Loucy (cell line): ENCODE measurements at regions not wholly inside any gene's neighbourhood (a gene's known extent, or its start where the extent isn't known, plus 50 kb on each side); places are given as distances from the start of the nearest gene placed in this dataset.

Source experiments
- H2AFZ ChIP-seq: fragments of 200-600 bp; sonication (generic); 2 replicates; pipeline ENCODE4 v1.6.0; 2016; ENCODE audit warnings: antibody characterized with exemption, mild to moderate bottlenecking, low read length, moderate library complexity
- H3F3A ChIP-seq: fragments of 200-600 bp; 2 replicates; pipeline ENCODE4 v1.6.0; 2016; ENCODE audit warnings: antibody characterized with exemption, low read depth, mild to moderate bottlenecking
- H3K27me3 ChIP-seq: fragments of 200-600 bp; sonication (generic); 2 replicates; pipeline ENCODE4 v1.6.1; 2014; ENCODE audit warnings: low read length, mild to moderate bottlenecking; ENCODE audit not compliant: insufficient read depth, poor library complexity, severe bottlenecking
- H3K36me3 ChIP-seq: fragments of 200-600 bp; sonication (generic); 2 replicates; pipeline ENCODE4 v1.6.1; 2016; ENCODE audit warnings: low read length; ENCODE audit not compliant: insufficient read depth
- H3K4me1 ChIP-seq: fragments of 200-600 bp; sonication (generic); 2 replicates; pipeline ENCODE4 v1.5.1; 2014; ENCODE audit warnings: low read length, mild to moderate bottlenecking; ENCODE audit not compliant: insufficient read depth, poor library complexity, severe bottlenecking
- H3K4me2 ChIP-seq: fragments of 200-600 bp; sonication (generic); 2 replicates; pipeline ENCODE4 v1.6.0; 2014; ENCODE audit warnings: antibody characterized with exemption, low read length, low read depth, mild to moderate bottlenecking; ENCODE audit not compliant: poor library complexity, severe bottlenecking
- H3K4me3 ChIP-seq: fragments of 200-600 bp; sonication (generic); 2 replicates; pipeline ENCODE4 v1.5.1; 2014; ENCODE audit warnings: low read length, mild to moderate bottlenecking, mixed read lengths; ENCODE audit not compliant: poor library complexity, severe bottlenecking
- H3K79me2 ChIP-seq: fragments of 200-600 bp; sonication (generic); 2 replicates; pipeline ENCODE4 v1.6.1; 2014; ENCODE audit warnings: low read length; ENCODE audit not compliant: insufficient read depth
- H3K9ac ChIP-seq: fragments of 200-600 bp; sonication (generic); 2 replicates; pipeline ENCODE4 v1.6.0; 2014; ENCODE audit warnings: mild to moderate bottlenecking, low read depth, low read length, moderate library complexity; ENCODE audit not compliant: poor library complexity, severe bottlenecking
- H3K9me2 ChIP-seq: fragments of 200-600 bp; sonication (generic); replicated peaks from 2 replicates; pipeline ENCODE4 v1.6.1; 2016; ENCODE audit warnings: low read depth, low read length, mixed read lengths
- H3K9me3 ChIP-seq: fragments of 200-600 bp; sonication (generic); 2 replicates; pipeline ENCODE4 v1.6.1; 2014; ENCODE audit warnings: mild to moderate bottlenecking, antibody characterized with exemption, low read length, low read depth; ENCODE audit not compliant: insufficient read depth
- H4K20me1 ChIP-seq: fragments of 200-600 bp; sonication (generic); 2 replicates; pipeline ENCODE4 v1.6.0; 2014; ENCODE audit warnings: antibody characterized with exemption, low read length, mild to moderate bottlenecking; ENCODE audit not compliant: insufficient read depth, poor library complexity, severe bottlenecking
- EZH2phosphoT487 ChIP-seq: fragments of 200-600 bp; IDR thresholded peaks from 2 replicates; pipeline ENCODE4 v1.6.1; 2018; ENCODE audit warnings: antibody characterized with exemption, mild to moderate bottlenecking, moderate library complexity, borderline replicate concordance
- TF ChIP-seq, protein P1 (sequence below): fragments of 200-600 bp; sonication (generic); conservative IDR thresholded peaks from 2 replicates; pipeline ENCODE4 v1.5.1; 2014; ENCODE audit warnings: mild to moderate bottlenecking, antibody characterized with exemption, low read length

DNA sequence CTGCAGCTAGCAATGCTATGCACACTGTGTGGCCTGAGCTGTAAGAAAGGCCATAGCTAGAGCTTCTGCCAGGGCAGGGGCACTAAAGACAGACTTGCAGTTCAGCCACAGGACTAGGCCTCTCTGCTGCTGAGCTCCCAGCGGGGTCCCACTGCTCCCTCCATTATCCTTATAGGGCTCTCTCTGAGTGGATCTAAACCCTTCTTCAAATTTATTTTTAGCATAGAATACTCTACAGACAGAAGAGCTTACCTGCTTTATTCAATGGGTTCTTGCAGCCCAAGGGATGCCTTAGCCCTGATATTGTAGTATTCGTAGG is 100.9 kb upstream of the MLN start:
- H2AFZ ChIP-seq = no peak overlapping the region
- TF ChIP-seq EZH2phosphoT487 = no peak
- TF ChIP-seq, protein P1, sequence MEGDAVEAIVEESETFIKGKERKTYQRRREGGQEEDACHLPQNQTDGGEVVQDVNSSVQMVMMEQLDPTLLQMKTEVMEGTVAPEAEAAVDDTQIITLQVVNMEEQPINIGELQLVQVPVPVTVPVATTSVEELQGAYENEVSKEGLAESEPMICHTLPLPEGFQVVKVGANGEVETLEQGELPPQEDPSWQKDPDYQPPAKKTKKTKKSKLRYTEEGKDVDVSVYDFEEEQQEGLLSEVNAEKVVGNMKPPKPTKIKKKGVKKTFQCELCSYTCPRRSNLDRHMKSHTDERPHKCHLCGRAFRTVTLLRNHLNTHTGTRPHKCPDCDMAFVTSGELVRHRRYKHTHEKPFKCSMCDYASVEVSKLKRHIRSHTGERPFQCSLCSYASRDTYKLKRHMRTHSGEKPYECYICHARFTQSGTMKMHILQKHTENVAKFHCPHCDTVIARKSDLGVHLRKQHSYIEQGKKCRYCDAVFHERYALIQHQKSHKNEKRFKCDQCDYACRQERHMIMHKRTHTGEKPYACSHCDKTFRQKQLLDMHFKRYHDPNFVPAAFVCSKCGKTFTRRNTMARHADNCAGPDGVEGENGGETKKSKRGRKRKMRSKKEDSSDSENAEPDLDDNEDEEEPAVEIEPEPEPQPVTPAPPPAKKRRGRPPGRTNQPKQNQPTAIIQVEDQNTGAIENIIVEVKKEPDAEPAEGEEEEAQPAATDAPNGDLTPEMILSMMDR = no peak
- H3K4me2 ChIP-seq = peak overlapping the region; percentile 92
- H3K9ac ChIP-seq = peak overlapping the region; percentile 99
- H3K4me1 ChIP-seq = peaks cover 94% of the 10 kb centered on the region
- H3K27me3 ChIP-seq = no peaks in the 10 kb centered on the region
- H3K79me2 ChIP-seq = peaks cover 25% of the 10 kb centered on the region
- H3K9me2 ChIP-seq = no peaks in the 10 kb centered on the region
- H3F3A ChIP-seq = peaks cover 41% of the 10 kb centered on the region
- no peaks in the 10 kb centered on the region for H4K20me1 ChIP-seq
- no peaks in the 10 kb centered on the region for H3K36me3 ChIP-seq
- no peaks in the 10 kb centered on the region for H3K9me3 ChIP-seq
- H3K4me3 ChIP-seq = peak overlapping the region; percentile 80

DNA sequence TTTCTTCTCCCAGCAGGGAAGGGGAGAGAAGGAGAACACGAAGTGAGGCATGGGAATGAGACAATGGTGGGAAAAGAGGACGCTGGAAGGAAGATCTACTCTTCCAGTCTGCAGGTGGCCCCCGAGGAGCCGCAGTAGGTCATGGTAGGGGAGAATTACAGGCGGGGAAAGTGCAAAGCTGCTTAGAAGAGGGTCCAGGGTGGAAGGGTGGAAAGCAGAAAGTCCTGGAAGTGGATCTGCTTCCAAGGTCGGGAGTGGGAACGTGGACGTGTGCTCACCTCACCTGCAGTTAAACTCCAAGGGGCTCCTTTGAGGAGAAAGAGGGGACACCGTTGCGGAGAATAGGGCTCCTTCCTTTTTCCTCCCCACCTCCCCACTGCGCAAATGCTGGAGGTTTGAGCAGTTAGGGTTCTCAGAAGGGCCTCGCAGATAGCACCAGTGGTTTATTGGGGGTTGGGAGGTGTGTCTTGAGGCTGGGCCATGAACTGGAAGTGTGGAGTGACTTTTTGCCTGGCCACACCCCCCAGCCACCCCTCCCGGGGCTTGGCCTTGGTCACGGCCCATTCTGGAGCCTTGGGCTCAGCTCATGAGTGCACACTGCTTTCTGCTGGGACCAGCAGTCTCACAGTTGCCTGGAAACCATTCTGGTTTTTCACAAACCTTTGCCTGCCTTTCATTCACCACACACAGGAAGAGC is 100.4 kb upstream of the MLN start:
- Histone ChIP-seq H3K4me3 (peak overlapping the region; percentile 80), H3K9me3 (no peaks in the 10 kb centered on the region), H3K4me1 (peaks cover 93% of the 10 kb centered on the region), H3F3A (peaks cover 39% of the 10 kb centered on the region), H3K4me2 (peak overlapping the region; percentile 92), H3K9me2 (no peaks in the 10 kb centered on the region), H3K27me3 (no peaks in the 10 kb centered on the region), H3K36me3 (no peaks in the 10 kb centered on the region), H3K79me2 (peaks cover 25% of the 10 kb centered on the region), H3K9ac (peak overlapping the region; percentile 99), H2AFZ (no peak overlapping the region), H4K20me1 (no peaks in the 10 kb centered on the region)
- TF ChIP-seq, protein P1 = no peak
- TF ChIP-seq EZH2phosphoT487 = no peak

DNA sequence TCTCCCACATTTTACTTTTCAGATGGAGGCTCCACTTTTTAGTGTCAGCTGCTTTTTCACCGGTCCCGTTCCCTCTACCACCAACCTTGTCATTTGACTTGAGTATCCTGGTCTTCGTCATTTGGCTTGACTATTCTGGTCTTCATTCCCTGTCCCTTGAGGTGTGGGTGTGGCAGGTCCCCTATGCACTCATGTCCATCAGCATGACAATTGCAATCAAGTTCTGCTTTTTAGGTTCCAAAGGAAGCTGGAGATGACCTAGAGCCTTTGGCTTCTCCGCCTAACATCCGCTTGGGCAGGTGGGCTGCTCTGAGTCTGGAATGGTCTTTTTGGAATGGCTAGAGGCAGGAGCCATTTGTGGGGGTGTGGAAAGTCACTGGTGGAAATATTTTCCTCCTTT is 99.8 kb upstream of the MLN start:
- H4K20me1 ChIP-seq = no peaks in the 10 kb centered on the region
- no peaks in the 10 kb centered on the region for H3K36me3 ChIP-seq
- H3K4me2 ChIP-seq = peak overlapping the region; percentile 92
- peak overlapping the region; percentile 99 for H3K9ac ChIP-seq
- no peak overlapping the region for H2AFZ ChIP-seq
- H3F3A ChIP-seq = peaks cover 33% of the 10 kb centered on the region
- H3K4me1 ChIP-seq = peaks cover 86% of the 10 kb centered on the region
- peaks cover 25% of the 10 kb centered on the region for H3K79me2 ChIP-seq
- no peaks in the 10 kb centered on the region for H3K9me3 ChIP-seq
- H3K27me3 ChIP-seq = no peaks in the 10 kb centered on the region
- no peak for TF ChIP-seq EZH2phosphoT487
- TF ChIP-seq, protein P1 = no peak
- no peaks in the 10 kb centered on the region for H3K9me2 ChIP-seq
- H3K4me3 ChIP-seq = peak overlapping the region; percentile 80
